Thoracic aorta (tissue), 2 donors: ENCODE measurements at regions not wholly inside any gene's neighbourhood (a gene's known extent, or its start where the extent isn't known, plus 50 kb on each side); places are given as distances from the start of the nearest gene placed in this dataset.

Source experiments
- ATAC-seq: fragments of 150-250 bp; one replicate; pipeline ENCODE4 v1.8.0; 2017; ENCODE audit warnings: low read depth; ENCODE audit not compliant: insufficient number of reproducible peaks, low FRiP score
- DNase-seq: peaks from one replicate; pipeline ENCODE4 v3.0.0-alpha.2; 2020; ENCODE audit warnings: low spot score
- H3K27ac ChIP-seq, 2 donors: fragments of 200-600 bp; sonication (generic); 1 replicate in 1 of 2; 2 replicates in 1 of 2; pipeline ENCODE4 v1.5.1; 2016; ENCODE audit warnings: mild to moderate bottlenecking in 2 of 2, moderate library complexity in 2 of 2
- H3K27me3 ChIP-seq: fragments of 200-600 bp; sonication (generic); replicated peaks from 2 replicates; pipeline ENCODE4 v1.6.0; 2016; ENCODE audit warnings: mild to moderate bottlenecking; ENCODE audit not compliant: insufficient read depth
- H3K36me3 ChIP-seq: fragments of 200-600 bp; sonication (generic); one replicate; pipeline ENCODE4 v1.5.1; 2016
- H3K4me1 ChIP-seq, 2 donors: fragments of 200-600 bp; sonication (generic); 1 replicate in 1 of 2; 2 replicates in 1 of 2; pipeline versions ENCODE4 v1.5.1 to v1.6.0; 2016; ENCODE audit warnings: low read depth in 2 of 2, mild to moderate bottlenecking in 1 of 2; ENCODE audit not compliant: control insufficient read depth in 1 of 2
- H3K4me3 ChIP-seq: fragments of 200-600 bp; sonication (generic); 2 replicates; pipeline ENCODE4 v1.5.1; 2016; ENCODE audit warnings: mild to moderate bottlenecking
- H3K9me3 ChIP-seq: fragments of 200-600 bp; sonication (generic); 2 replicates; pipeline ENCODE4 v1.5.1; 2016
- CTCF ChIP-seq: fragments of 200-600 bp; sonication (generic); IDR thresholded peaks from one replicate; pipeline ENCODE4 v1.5.1; 2019; ENCODE audit warnings: antibody characterized with exemption

DNA sequence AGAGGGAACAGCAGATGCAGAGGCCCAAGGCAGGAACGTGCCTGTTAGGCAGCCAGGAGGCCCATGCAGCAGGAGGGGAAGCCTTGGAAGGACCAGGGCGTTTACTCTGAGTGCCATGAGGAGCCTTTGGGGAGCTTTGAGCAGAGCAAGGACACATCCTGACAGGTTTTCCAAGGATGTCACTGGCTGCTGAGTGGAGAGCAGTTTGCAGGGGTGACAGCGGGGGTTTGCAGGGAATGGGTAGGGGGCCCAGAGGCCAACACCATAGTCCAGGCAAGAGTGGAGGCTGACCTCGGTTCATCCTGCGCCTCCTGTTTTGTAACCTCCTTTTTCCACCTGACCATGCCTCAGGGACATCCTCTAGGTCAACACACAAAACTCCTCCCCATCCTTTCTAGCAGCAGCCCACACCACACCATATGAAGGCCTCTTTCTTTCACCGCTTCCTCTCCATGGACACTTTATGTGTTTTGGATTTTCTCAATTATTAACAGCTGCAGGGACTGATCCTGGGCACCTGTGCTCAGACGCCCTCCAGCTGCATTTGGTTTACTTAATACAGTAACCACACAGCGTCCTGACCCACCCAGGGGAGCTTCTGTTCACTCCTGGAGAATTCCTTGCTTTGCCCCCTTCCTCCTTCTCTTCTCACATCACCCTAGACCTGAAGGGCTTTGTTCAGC, 528.5 kb downstream of the MATN1 start:
- DNase-seq (no peak), ATAC-seq (no peak)
- Histone ChIP-seq H3K4me3 (no peak overlapping the region), H3K27ac (no peak overlapping the region), H3K4me1 (peaks cover 0 to 10% of the 10 kb centered on the region in 2 donors), H3K27me3 (no peaks in the 10 kb centered on the region), H3K36me3 (no peaks in the 10 kb centered on the region), H3K9me3 (no peaks in the 10 kb centered on the region)
- TF ChIP-seq CTCF = no peak

- Histone ChIP-seq H3K27ac (no peak overlapping the region), H3K27me3 (no peaks in the 10 kb centered on the region), H3K4me1 (peaks cover 0 to 10% of the 10 kb centered on the region in 2 donors), H3K36me3 (no peaks in the 10 kb centered on the region), H3K9me3 (no peaks in the 10 kb centered on the region), H3K4me3 (no peak overlapping the region)
- ATAC-seq (no peak), DNase-seq (no peak)
- TF ChIP-seq CTCF = no peak
These were observed 529.3 kb downstream of the MATN1 start for GRCh38 chr1:30194046-30194619.

DNA sequence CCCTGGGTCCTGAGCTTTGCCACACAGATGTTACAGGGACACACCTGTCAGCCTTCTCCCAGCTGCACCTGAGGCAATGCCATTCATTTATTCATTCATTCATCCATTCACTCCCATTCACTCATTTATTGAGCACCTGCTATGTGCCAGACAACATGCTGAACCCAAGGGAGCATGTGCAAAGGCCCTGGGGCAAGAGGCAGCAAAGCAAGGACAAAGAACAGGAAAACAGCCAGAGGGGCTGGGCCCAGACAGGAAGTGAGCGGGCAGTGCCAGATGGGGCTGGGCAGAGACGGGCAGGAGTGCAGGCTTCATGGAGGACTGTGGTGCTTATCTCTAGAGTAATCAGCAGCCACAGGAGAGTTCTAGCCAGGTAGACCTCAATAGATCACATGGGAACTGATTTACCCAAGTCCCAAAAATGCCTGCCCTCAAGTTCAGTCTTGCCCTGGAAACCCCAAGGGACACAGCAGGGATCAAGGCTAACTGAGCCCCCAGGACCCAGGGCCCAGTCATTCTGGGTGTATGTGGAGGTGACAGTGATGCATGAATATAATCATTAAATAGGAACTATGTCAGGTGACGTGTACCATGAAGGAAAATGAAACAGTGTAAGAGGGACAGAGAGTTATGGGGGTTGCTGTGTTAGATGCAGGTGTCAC, 530.3 kb downstream of the MATN1 start:
- Histone ChIP-seq H3K9me3 (no peaks in the 10 kb centered on the region), H3K27me3 (no peaks in the 10 kb centered on the region), H3K4me3 (no peak overlapping the region), H3K27ac (no peak overlapping the region), H3K36me3 (no peaks in the 10 kb centered on the region), H3K4me1 (peaks cover 0 to 10% of the 10 kb centered on the region in 2 donors)
- DNase-seq = no peak
- ATAC-seq = no peak
- TF ChIP-seq CTCF = no peak

- Histone ChIP-seq H3K27ac (no peak overlapping the region), H3K4me1 (peaks cover 0 to 5% of the 10 kb centered on the region in 2 donors), H3K27me3 (no peaks in the 10 kb centered on the region), H3K36me3 (no peaks in the 10 kb centered on the region), H3K4me3 (no peak overlapping the region), H3K9me3 (no peaks in the 10 kb centered on the region)
- ATAC-seq = no peak
- no peak for TF ChIP-seq CTCF
- no peak for DNase-seq
These were observed 532.2 kb downstream of the MATN1 start for GRCh38 chr1:30191154-30191702.

GRCh38 chr1:30190511-30191153, 532.8 kb downstream of the MATN1 start:
- Histone ChIP-seq H3K9me3 (no peaks in the 10 kb centered on the region), H3K4me1 (peaks cover 0 to 5% of the 10 kb centered on the region in 2 donors), H3K36me3 (no peaks in the 10 kb centered on the region), H3K27me3 (no peaks in the 10 kb centered on the region), H3K4me3 (no peak overlapping the region), H3K27ac (no peak overlapping the region)
- ATAC-seq (no peak), DNase-seq (no peak)
- no peak for TF ChIP-seq CTCF
